Progenitor cell of endocrine pancreas (in vitro differentiated cells): ENCODE measurements at regions not wholly inside any gene's neighbourhood (a gene's known extent, or its start where the extent isn't known, plus 50 kb on each side); places are given as distances from the start of the nearest gene placed in this dataset.

Source experiments
- DNase-seq: peaks from one replicate; pipeline ENCODE4 v3.0.0; 2021; ENCODE audit warnings: low spot score; ENCODE audit not compliant: unreplicated experiment
- H3K27ac Mint-ChIP-seq: 2 replicates; pipeline ENCODE4 v1.8.0; 2021; ENCODE audit warnings: mild to moderate bottlenecking, moderate library complexity, mixed read lengths
- H3K27me3 Mint-ChIP-seq: 2 replicates; pipeline ENCODE4 v1.8.0; 2021; ENCODE audit warnings: mixed read lengths
- H3K36me3 Mint-ChIP-seq: 2 replicates; pipeline ENCODE4 v1.8.0; 2022; ENCODE audit warnings: mixed read lengths; ENCODE audit not compliant: insufficient read depth
- H3K4me1 Mint-ChIP-seq: 2 replicates; pipeline ENCODE4 v1.8.0; 2021; ENCODE audit warnings: low read depth, mixed read lengths
- H3K4me3 Mint-ChIP-seq: 2 replicates; pipeline ENCODE4 v1.8.0; 2021; ENCODE audit warnings: low read depth, mild to moderate bottlenecking, moderate library complexity, mixed read lengths
- H3K9me3 Mint-ChIP-seq: 2 replicates; pipeline ENCODE4 v1.8.0; 2021; ENCODE audit warnings: low read depth, mixed read lengths
- TF ChIP-seq, protein P1 (sequence below): fragments of 200-600 bp; sonication (generic); IDR thresholded peaks from one replicate; pipeline ENCODE4 v1.5.0; 2021; ENCODE audit warnings: antibody characterized with exemption, mild to moderate bottlenecking; ENCODE audit not compliant: unreplicated experiment

DNA sequence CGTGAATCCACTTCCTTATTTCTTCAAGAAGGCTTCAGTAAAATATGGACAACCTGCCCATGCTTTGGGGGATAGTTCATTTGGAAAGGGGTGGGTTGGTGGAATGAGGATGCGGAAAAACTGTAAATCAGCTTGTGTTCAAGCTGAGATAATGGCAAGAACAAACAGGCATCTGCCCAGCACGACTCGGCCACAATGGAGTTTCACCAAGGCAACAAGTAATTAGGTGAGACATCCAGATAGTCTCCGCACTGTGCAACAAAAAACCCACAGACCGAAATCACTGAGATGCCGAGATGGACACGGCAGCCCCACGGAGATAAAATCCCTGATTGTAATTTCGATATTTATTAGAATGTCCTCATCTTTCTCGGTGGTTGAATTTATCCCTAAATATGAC, 455.2 kb downstream of the AJAP1 start:
- no peaks in the 10 kb centered on the region for H3K9me3 Mint-ChIP-seq
- H3K36me3 Mint-ChIP-seq = no peaks in the 10 kb centered on the region
- peaks cover 17% of the 10 kb centered on the region for H3K4me1 Mint-ChIP-seq
- peaks cover 31% of the 10 kb centered on the region for H3K27me3 Mint-ChIP-seq
- no peak for DNase-seq
- H3K4me3 Mint-ChIP-seq = no peak overlapping the region
- H3K27ac Mint-ChIP-seq = no peak overlapping the region
- TF ChIP-seq, protein P1, sequence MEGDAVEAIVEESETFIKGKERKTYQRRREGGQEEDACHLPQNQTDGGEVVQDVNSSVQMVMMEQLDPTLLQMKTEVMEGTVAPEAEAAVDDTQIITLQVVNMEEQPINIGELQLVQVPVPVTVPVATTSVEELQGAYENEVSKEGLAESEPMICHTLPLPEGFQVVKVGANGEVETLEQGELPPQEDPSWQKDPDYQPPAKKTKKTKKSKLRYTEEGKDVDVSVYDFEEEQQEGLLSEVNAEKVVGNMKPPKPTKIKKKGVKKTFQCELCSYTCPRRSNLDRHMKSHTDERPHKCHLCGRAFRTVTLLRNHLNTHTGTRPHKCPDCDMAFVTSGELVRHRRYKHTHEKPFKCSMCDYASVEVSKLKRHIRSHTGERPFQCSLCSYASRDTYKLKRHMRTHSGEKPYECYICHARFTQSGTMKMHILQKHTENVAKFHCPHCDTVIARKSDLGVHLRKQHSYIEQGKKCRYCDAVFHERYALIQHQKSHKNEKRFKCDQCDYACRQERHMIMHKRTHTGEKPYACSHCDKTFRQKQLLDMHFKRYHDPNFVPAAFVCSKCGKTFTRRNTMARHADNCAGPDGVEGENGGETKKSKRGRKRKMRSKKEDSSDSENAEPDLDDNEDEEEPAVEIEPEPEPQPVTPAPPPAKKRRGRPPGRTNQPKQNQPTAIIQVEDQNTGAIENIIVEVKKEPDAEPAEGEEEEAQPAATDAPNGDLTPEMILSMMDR = no peak

DNA sequence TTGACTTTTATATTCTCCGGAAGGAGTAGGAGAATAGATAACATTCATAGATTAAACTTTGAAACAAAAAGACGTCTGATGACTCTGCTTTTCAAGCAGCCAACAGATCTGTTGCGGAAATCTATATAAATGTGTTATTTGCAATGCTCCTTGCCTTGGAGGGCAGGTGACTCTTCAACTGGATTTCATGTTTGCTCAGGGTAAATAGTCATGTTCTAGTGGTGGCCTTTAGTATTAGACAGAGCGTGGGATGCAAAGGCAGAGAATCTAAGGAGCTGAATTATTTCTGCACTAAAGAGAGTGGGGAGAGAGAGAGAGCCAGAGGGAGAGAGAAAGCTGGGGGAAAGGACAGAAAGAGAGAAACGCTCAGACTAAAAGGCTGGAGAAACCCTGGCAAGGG, 454.3 kb downstream of the AJAP1 start:
- Mint-ChIP-seq H3K9me3 (no peaks in the 10 kb centered on the region), H3K36me3 (no peaks in the 10 kb centered on the region), H3K4me3 (no peak overlapping the region), H3K27me3 (peaks cover 31% of the 10 kb centered on the region), H3K4me1 (peaks cover 17% of the 10 kb centered on the region), H3K27ac (no peak overlapping the region)
- TF ChIP-seq, protein P1 = no peak
- DNase-seq = no peak

DNA sequence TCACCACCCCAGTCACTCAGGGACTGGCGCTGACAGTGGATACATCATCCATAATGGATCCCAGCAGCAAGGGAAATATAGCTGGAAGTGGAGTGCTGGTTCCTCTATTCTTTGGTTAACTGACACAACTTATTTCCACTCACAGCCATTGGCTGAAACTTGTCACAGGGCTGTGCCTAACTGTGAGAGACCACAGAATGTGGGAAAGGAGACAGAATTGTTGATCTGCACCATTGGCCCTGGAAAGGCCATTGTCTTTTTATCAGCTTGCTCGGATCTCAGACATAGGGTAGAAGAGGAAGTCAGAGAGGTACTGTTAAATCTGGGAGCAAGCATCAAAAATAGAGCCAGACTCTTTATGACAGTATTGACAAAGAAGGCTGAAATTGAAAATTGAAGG, 451.3 kb downstream of the AJAP1 start:
- Mint-ChIP-seq H3K4me1 (peaks cover 14% of the 10 kb centered on the region), H3K27ac (no peak overlapping the region), H3K36me3 (no peaks in the 10 kb centered on the region), H3K4me3 (no peak overlapping the region), H3K27me3 (peaks cover 7% of the 10 kb centered on the region), H3K9me3 (no peaks in the 10 kb centered on the region)
- DNase-seq = no peak
- TF ChIP-seq, protein P1 = no peak

DNA sequence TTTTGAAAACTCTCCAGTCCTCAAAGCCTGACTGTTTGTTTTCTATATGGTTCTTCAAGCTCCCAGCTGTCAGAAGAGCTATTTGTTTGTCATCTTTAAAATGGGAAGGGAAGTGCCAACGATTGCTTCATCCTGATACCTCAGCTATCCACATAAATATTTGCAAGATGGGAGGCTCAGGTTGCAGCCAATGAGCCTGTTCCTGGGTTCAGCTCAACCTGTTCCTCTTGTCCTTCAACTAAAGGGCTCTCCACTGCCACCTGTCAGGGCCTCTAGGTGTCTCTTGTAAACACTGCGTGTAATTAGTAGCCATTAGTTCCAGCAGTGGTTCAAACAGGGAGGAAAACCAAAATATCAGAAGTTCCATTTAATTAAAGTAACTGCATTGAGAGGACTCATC, 445.1 kb downstream of the AJAP1 start:
- no peaks in the 10 kb centered on the region for H3K36me3 Mint-ChIP-seq
- no peak overlapping the region for H3K4me3 Mint-ChIP-seq
- DNase-seq = no peak
- H3K9me3 Mint-ChIP-seq = peaks cover 1% of the 10 kb centered on the region
- no peak overlapping the region for H3K27ac Mint-ChIP-seq
- TF ChIP-seq, protein P1 = no peak
- H3K4me1 Mint-ChIP-seq = peaks cover 5% of the 10 kb centered on the region
- no peaks in the 10 kb centered on the region for H3K27me3 Mint-ChIP-seq

DNA sequence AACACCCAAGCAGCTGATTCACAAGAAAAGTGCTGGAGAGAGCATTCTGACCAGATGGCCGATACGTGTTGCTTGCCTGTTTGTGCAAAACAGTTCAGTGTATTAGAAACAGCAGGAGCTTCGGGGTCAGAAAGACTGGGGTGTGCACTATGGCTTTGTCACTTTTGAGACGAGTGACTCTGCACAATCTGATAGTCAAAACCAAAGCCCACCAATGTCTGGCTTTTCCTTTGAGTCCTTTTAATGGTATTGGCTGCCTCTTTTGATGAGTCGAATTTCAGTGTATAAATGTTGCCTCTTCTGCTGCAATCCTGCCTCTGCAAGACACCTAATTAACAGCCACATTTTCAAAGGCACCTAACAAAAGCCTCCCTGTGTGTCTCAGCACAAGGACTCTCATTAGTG, 444.6 kb downstream of the AJAP1 start:
- H3K4me3 Mint-ChIP-seq = no peak overlapping the region
- peaks cover 6% of the 10 kb centered on the region for H3K9me3 Mint-ChIP-seq
- no peaks in the 10 kb centered on the region for H3K36me3 Mint-ChIP-seq
- no peaks in the 10 kb centered on the region for H3K27me3 Mint-ChIP-seq
- DNase-seq = no peak
- no peak overlapping the region for H3K27ac Mint-ChIP-seq
- TF ChIP-seq, protein P1 = no peak
- H3K4me1 Mint-ChIP-seq = peaks cover 5% of the 10 kb centered on the region

DNA sequence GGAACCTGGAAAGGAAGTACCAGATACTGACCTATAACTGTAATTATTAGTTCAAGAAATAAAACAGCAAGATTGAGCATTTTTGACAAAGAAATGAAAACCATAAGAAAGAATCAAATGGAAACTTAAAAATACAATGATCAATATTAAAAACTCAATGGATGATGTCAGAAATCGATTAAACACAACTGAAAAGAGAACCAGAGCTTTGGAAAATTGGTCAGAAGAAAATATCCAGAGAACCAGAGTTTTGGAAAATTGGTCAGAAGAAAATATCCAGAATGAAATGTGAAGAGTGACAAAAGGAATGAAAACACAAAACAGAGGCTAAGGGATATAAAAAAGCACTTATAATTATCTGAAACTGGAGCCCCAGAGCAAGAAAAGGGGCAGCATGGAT, 438.6 kb downstream of the AJAP1 start:
- no peak overlapping the region for H3K27ac Mint-ChIP-seq
- TF ChIP-seq, protein P1 = no peak
- no peak overlapping the region for H3K4me3 Mint-ChIP-seq
- H3K9me3 Mint-ChIP-seq = peaks cover 27% of the 10 kb centered on the region
- no peaks in the 10 kb centered on the region for H3K4me1 Mint-ChIP-seq
- H3K36me3 Mint-ChIP-seq = peaks cover 2% of the 10 kb centered on the region
- DNase-seq = no peak
- H3K27me3 Mint-ChIP-seq = no peaks in the 10 kb centered on the region
